SU-DHL-6 (cell line): ENCODE measurements at regions not wholly inside any gene's neighbourhood (a gene's known extent, or its start where the extent isn't known, plus 50 kb on each side); places are given as distances from the start of the nearest gene placed in this dataset.

ENCODE experiments used
- H2AFZ ChIP-seq: fragments of 200-600 bp; sonication (generic); 2 replicates; pipeline ENCODE4 v1.6.1; 2014; ENCODE audit warnings: low read depth, mild to moderate bottlenecking, moderate library complexity, mixed read lengths, antibody characterized with exemption, low read length; ENCODE audit not compliant: severe bottlenecking
- H3F3A ChIP-seq: fragments of 200-600 bp; shearing (Covaris generic); 2 replicates; pipeline ENCODE4 v1.6.0; 2016; ENCODE audit warnings: antibody characterized with exemption, mild to moderate bottlenecking; ENCODE audit not compliant: insufficient read depth
- H3K27ac ChIP-seq: fragments of 200-600 bp; sonication (generic); 2 replicates; pipeline ENCODE4 v1.5.1; 2016; ENCODE audit warnings: low read depth, mild to moderate bottlenecking, low read length, moderate library complexity, mixed read lengths
- H3K27me3 ChIP-seq: fragments of 200-600 bp; sonication (generic), shearing (Covaris generic); 2 replicates; pipeline ENCODE4 v1.6.0; 2014; ENCODE audit warnings: mild to moderate bottlenecking, low read length
- H3K36me3 ChIP-seq: fragments of 200-600 bp; sonication (generic); 2 replicates; pipeline ENCODE4 v1.6.1; 2014; ENCODE audit warnings: mild to moderate bottlenecking, low read length, mixed read lengths
- H3K4me2 ChIP-seq: fragments of 300-600, 200-600 bp; shearing (Covaris generic), sonication (generic); 2 replicates; pipeline ENCODE4 v1.6.0; 2014; ENCODE audit warnings: low read length, low read depth, mild to moderate bottlenecking; ENCODE audit not compliant: poor library complexity, severe bottlenecking
- H3K4me3 ChIP-seq: fragments of 200-600 bp; sonication (generic); 2 replicates; pipeline ENCODE4 v1.5.1; 2014; ENCODE audit warnings: antibody characterized with exemption, low read length, mild to moderate bottlenecking, mixed read lengths; ENCODE audit not compliant: insufficient read depth, poor library complexity, severe bottlenecking
- H3K79me2 ChIP-seq: fragments of 200-600 bp; sonication (generic); 2 replicates; pipeline ENCODE4 v1.6.1; 2014; ENCODE audit warnings: mild to moderate bottlenecking, low read length, moderate library complexity; ENCODE audit not compliant: insufficient read depth
- H3K9ac ChIP-seq: fragments of 200-600 bp; sonication (generic); 2 replicates; pipeline ENCODE4 v1.7.0; 2014; ENCODE audit warnings: mild to moderate bottlenecking, low read length
- H3K9me2 ChIP-seq: fragments of 200-600 bp; sonication (generic); replicated peaks from 2 replicates; pipeline ENCODE4 v1.6.1; 2014; ENCODE audit warnings: low read length; ENCODE audit not compliant: insufficient read depth
- H3K9me3 ChIP-seq: fragments of 200-600 bp; sonication (generic); 2 replicates; pipeline ENCODE4 v1.6.1; 2014; ENCODE audit warnings: low read length, mixed read lengths; ENCODE audit not compliant: insufficient read depth
- H4K20me1 ChIP-seq: fragments of 200-600 bp; sonication (generic); 2 replicates; pipeline ENCODE4 v1.6.1; 2014; ENCODE audit warnings: low read depth, mild to moderate bottlenecking, antibody characterized with exemption, low read length, moderate library complexity, mixed read lengths
- CTCF ChIP-seq: fragments of 200-600 bp; sonication (generic); IDR thresholded peaks from one replicate; pipeline ENCODE4 v1.5.1; 2017; ENCODE audit warnings: antibody characterized with exemption, mild to moderate bottlenecking, low read length, moderate library complexity; ENCODE audit not compliant: insufficient read depth, poor library complexity, severe bottlenecking
- EZH2phosphoT487 ChIP-seq: fragments of 200-600 bp; sonication (generic), shearing (Covaris generic); conservative IDR thresholded peaks from 2 replicates; pipeline ENCODE4 v1.6.1; 2018; ENCODE audit warnings: mild to moderate bottlenecking, antibody characterized with exemption, low read length, moderate library complexity, mixed read lengths

GRCh38 chr12:19836456-19836855, 397.2 kb downstream of the AEBP2 start:
- Histone ChIP-seq H3K79me2 (no peaks in the 10 kb centered on the region), H3K9ac (no peak overlapping the region), H3K27ac (no peak overlapping the region), H3K4me2 (no peak overlapping the region), H3K36me3 (no peaks in the 10 kb centered on the region), H3K9me2 (no peaks in the 10 kb centered on the region), H3K9me3 (no peaks in the 10 kb centered on the region), H4K20me1 (no peaks in the 10 kb centered on the region), H2AFZ (no peak overlapping the region), H3K27me3 (no peaks in the 10 kb centered on the region), H3F3A (no peaks in the 10 kb centered on the region), H3K4me3 (no peak overlapping the region)
- TF ChIP-seq CTCF (no peak), EZH2phosphoT487 (no peak)

- no peak overlapping the region for H3K4me3 ChIP-seq
- H3K27ac ChIP-seq, result no peak overlapping the region
- no peaks in the 10 kb centered on the region for H3K79me2 ChIP-seq
- no peak overlapping the region for H3K9ac ChIP-seq
- H3F3A ChIP-seq, result no peaks in the 10 kb centered on the region
- H4K20me1 ChIP-seq, result no peaks in the 10 kb centered on the region
- H3K9me3 ChIP-seq, result no peaks in the 10 kb centered on the region
- TF ChIP-seq CTCF, result no peak
- no peak for TF ChIP-seq EZH2phosphoT487
- no peak overlapping the region for H2AFZ ChIP-seq
- no peaks in the 10 kb centered on the region for H3K27me3 ChIP-seq
- no peak overlapping the region for H3K4me2 ChIP-seq
- H3K36me3 ChIP-seq, result no peaks in the 10 kb centered on the region
- no peaks in the 10 kb centered on the region for H3K9me2 ChIP-seq
Measured at GRCh38 chr12:19837543-19837942, 398.3 kb downstream of the AEBP2 start.

GRCh38 chr12:19841451-19841850, 402.2 kb downstream of the AEBP2 start:
- TF ChIP-seq CTCF (no peak), EZH2phosphoT487 (no peak)
- Histone ChIP-seq H3K9me3 (no peaks in the 10 kb centered on the region), H3K4me2 (no peak overlapping the region), H3K27ac (no peak overlapping the region), H3K9ac (no peak overlapping the region), H3K4me3 (no peak overlapping the region), H3K36me3 (no peaks in the 10 kb centered on the region), H3K9me2 (no peaks in the 10 kb centered on the region), H3F3A (no peaks in the 10 kb centered on the region), H3K79me2 (no peaks in the 10 kb centered on the region), H4K20me1 (no peaks in the 10 kb centered on the region), H2AFZ (no peak overlapping the region), H3K27me3 (no peaks in the 10 kb centered on the region)

- Histone ChIP-seq H3F3A (no peaks in the 10 kb centered on the region), H3K4me2 (no peak overlapping the region), H3K4me3 (no peak overlapping the region), H3K9ac (no peak overlapping the region), H3K27me3 (no peaks in the 10 kb centered on the region), H3K27ac (no peak overlapping the region), H3K79me2 (no peaks in the 10 kb centered on the region), H3K9me2 (no peaks in the 10 kb centered on the region), H3K36me3 (no peaks in the 10 kb centered on the region), H2AFZ (no peak overlapping the region), H3K9me3 (no peaks in the 10 kb centered on the region), H4K20me1 (no peaks in the 10 kb centered on the region)
- no peak for TF ChIP-seq EZH2phosphoT487
- TF ChIP-seq CTCF, result no peak
Measured at GRCh38 chr12:19842116-19842515, 402.8 kb downstream of the AEBP2 start.
